NCI-H526 treated with DMSO at 0.1 percent for 48 hours (cell line): ENCODE measurements at regions not wholly inside any gene's neighbourhood (a gene's known extent, or its start where the extent isn't known, plus 50 kb on each side); places are given as distances from the start of the nearest gene placed in this dataset.
"Not testable (repeated sequence)": the region's sequence is repeated elsewhere in the genome, so short reads cannot be mapped to it uniquely, and the experiment has no call there.

Experiments used
- DNase-seq: peaks from one replicate; lab custom pipeline; 2025; lab: John Stamatoyannopoulos, UW

DNA sequence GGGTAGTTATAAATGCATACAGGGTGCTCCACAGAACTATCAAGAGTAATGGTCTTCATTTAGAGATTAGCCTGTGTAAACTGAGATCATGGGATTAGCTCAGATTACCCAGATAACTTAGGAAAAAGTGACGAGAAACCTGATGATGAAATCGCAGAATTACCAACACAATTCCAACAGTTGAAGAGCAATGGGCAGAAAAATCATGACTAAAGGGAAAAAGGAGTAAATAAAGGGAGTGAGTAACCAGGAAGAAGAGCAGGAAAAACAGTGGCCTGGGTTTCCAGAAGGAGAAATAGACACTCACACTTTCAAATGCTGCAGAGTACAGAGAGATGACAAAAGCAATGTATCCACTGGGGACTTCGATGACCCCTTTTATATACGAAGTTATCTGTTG, 817.3 kb downstream of the TRIML1 start:
- no peak for DNase-seq

DNA sequence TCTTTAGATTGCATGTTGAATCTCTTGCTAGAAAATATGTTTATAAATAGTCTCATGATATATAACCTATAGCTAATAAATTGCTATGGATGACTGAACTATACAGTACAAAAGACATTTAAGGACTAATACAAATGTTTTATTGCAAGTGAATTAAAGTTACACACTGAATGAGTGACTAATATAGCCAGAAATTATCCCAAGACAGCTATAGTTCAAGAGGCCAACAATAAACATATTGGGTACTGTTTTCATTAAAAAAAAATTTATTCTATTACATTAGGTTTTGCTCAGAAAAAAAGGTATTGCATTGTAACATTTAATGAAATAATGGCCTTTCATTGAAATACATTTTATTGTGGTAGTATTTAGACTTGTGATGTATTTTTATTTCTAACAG, 819.1 kb downstream of the TRIML1 start:
- no peak for DNase-seq

DNA sequence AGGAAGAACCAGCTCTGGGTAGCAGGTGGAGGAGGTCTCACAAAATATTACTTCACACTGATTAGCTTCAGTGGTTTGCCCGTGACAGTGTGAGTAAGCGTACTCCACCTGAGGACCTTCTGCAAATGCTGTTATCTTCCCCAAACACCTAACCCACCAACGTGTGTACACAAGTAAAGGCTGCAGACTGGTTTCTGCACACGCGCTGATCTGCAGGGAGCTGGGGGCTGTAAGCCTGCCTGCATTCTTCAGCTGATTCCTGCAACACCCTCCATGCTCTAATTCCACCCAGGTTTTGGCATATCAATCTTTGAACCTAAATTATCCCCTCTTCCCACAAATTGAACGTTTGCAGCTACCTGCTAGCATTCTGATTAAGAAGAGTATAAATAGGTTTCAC, 820.2 kb downstream of the TRIML1 start:
- DNase-seq, result no peak

DNA sequence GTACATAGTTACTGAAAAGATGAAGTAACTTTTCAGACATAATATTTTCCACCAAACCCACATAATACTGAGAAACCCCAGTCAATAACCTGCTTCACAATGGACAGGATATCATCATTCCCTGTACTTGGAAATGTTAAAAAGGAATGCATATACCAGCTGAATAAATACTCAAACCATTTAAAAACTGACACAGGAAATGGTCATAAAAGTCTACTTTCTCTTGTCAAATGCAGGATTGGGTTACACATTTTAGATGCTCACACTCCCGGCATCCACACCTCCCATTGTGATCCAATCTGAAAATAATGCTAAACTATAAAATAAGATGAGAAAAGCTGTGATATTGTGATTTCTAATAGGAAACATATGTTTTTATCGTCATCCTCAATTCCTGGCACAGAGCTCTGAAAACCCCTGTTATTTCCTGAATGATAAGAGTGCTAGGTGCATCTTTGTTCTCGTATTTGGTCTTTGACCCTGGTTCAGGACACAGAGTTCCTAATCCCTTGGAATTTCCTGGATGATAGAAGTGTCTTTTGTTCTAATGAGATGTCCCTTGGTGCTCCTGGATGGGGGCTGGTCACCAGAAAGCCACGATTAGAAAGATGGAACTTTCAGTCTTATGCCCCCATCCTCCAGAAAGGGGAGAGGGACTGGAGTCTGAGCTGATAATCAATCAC, 821.3 kb downstream of the TRIML1 start:
- DNase-seq, result no peak

DNA sequence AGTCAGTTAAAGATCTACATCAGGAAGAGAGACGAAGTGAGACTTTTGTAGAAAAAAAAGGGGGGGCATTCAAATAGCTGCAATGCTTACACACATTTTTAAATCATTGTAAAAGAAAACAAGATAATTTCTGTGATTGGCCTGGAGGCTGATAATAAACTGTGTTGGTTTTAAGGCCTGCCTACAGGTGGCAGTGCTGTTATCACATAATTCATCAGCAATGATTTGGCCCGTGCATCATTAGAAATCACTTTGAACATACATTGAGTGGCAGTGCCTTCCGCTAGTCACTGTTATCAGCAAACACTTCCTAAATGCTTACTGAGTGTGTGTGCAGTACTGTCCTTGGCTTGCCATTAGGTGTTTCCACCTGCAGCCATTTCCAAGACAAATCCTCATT, 831.9 kb downstream of the TRIML1 start:
- DNase-seq, result no peak

DNA sequence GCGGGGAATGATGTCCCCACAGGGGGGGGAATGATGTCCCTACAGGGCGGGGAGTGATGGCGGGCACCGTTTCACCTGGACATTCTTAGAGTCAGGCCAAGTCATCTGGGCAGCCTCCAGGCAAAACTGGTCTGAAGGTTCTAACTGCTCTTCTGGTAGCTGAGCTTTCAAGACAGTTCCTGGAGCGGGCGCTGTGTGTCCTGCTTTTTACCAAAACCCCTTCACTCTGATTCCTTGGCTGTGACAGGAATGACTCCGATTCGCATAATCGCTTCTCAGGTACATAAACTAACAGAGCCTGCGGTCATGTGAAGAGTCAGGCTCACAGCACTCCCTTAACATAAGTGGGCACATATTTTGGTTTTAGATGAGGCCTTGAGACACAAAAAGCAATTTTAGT, 836.0 kb downstream of the TRIML1 start:
- no peak for DNase-seq

DNA sequence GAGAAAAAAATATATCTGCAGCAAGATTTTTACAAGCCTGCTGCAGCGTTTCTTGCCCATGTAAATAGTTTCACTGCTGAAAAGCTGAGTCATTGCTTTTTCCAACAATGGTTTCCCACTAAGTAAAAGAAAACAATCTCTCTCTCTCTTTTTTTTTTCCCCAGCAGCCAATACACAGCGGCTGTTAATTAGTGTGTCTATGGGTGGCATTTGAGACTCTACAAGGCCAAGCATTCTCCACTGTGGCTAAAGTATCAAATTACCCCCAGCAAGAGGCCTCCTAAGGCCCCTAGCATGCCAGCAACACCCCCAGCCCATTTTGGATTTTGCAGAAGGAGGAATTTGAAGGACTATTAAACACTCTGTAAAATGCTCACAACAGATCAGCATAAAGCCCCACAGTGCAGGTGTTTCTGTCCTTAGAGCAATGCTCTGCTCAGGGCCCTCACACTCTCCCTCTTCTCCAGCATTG, 837.4 kb downstream of the TRIML1 start:
- DNase-seq, result peak; percentile 8

DNA sequence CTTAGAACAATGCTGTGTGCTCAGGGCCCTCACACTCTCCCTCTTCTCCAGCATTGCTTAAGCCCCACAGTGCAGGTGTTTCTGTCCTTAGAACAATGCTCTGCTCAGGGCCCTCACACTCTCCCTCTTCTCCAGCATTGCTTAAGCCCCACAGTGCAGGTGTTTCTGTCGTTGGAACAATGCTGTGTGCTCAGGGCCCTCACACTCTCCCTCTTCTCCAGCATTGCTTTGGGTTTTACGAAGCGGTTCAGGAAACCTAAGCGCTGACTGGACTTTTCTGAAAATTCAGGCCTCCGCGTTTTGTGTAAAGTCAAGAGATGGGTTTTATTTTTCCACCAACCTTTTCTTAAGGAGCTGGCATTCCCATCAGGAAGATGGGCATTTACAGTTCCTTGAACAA, 838.0 kb downstream of the TRIML1 start:
- not testable (repeated sequence) for DNase-seq

DNA sequence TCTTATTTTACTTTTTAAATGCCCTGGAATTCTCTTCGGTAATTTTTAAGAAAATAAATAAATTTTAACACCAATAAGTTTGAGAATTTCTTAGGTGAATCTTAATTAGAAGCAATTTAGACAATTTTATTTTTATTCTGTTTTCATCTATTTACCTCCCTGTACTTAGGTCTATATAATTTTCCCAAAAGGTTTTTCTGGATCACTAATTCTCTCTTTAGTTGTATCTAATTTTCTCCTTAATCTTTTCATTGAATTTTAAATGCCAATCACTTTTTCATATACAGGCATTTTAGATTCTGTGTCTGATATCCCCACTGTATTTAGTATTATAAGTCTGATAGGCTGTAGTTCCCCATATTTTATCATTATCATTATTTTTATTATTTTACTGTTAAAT, 845.3 kb downstream of the TRIML1 start:
- no peak for DNase-seq

DNA sequence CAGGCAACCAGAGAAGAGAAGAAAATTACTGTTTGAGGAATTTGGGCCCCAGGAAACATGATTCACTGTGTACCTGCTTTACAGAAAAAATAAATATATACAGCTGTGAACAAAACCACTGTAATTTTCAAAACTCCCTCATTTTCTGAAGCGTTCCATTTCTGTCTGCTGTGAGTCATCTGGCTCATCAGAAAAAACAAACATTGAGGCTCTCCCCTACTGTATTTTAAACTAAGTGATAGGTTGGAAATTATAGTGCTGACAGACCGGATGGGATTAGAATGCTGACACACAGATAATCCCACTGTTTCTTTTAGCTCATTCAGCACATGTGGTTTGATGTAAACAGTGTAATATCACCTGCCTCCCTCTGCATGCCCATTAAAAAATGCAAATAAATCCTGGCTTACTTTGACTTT, 847.0 kb downstream of the TRIML1 start:
- DNase-seq, result peak; percentile 36

DNA sequence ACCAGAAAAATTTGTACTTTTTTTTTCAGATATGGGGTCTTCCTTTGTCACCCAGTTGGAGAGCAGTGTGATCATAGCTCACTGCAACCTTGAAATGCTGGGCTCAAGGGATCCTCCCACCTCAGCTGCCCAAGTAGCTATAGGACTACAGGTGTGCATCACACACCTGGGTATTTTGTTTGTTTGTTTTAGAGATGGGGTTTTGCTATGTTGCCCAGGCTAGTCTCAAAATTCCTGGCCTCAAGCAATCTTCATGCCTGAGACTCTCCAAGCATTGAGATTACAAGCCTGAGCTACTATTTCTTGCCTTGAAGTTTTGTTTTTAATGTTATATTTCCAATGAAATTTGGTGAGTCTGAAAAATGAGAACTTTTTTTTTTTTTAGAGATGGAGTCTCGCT, 847.8 kb downstream of the TRIML1 start:
- no peak for DNase-seq

DNA sequence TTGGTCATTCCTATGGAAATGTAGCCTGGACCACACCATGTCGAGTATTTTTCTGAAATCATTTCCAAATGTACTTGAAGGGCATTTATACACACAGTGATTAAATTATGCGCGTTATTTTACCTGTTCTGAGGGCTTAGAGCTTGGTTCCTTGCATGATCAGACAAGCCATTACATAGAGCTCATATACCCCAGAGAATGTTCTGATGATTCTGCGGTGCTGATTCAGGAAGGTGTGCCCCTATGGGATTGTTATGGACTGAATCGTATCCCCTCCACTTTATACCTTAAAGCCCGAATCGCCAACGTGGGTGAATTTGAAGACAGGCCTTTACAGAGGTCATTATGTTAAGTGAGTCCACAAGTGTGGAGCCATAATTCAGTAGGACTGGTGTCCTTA, 848.9 kb downstream of the TRIML1 start:
- DNase-seq, result no peak

DNA sequence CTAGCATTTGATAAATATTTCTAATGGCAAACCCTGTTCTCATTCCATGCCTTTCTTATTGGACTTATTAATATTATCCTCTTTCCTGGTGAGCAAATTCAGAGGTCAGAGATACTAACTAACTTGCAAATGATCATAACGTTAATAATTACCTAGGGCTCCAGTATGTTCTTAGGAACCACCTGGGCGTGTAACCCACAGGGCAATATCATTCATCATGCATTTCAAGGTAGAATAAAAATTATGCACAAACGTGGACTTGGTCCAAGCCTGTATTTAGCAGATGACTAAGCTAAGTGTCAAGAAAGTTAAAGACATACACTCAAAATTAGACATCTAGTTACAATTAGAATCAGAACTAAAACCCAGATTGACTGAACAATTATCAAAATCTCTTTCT, 850.1 kb downstream of the TRIML1 start:
- DNase-seq, result peak; percentile 5

DNA sequence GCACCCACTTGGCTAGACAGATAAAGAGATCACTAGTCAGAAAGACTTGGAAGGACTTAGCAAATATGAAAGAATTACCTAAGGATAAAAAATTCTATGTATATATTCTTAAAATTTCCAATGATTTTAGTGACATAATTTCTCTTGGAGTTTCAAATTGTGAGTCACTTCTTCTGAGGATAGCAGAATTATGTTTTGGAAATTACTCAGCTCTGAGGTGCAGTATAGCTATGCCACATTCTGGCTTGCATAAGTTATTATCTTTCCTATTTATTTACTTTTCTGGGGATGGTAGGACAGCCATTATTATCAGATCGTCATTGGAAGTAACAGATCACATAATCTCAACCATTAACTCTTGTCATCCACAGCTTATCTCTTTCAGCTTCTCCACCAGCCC, 853.5 kb downstream of the TRIML1 start:
- no peak for DNase-seq

DNA sequence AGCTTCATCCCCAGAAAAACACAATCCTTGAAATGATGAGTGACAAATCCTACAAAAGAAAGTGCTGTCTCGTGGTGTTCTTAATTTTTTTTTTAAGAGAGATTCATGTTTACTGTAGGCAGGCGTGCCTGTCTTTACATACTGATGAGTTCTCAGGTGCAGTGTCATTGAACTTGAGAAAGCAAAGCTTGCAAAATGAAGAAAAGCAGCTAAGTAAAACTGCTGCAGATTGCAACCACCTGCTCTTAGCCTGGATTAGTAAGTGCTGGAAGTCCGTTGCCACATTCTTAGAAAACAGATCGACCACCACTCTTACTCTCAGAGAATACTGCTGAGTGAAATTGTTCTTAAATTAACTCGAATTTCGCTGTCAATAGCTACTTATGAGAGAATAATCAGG, 854.6 kb downstream of the TRIML1 start:
- no peak for DNase-seq

DNA sequence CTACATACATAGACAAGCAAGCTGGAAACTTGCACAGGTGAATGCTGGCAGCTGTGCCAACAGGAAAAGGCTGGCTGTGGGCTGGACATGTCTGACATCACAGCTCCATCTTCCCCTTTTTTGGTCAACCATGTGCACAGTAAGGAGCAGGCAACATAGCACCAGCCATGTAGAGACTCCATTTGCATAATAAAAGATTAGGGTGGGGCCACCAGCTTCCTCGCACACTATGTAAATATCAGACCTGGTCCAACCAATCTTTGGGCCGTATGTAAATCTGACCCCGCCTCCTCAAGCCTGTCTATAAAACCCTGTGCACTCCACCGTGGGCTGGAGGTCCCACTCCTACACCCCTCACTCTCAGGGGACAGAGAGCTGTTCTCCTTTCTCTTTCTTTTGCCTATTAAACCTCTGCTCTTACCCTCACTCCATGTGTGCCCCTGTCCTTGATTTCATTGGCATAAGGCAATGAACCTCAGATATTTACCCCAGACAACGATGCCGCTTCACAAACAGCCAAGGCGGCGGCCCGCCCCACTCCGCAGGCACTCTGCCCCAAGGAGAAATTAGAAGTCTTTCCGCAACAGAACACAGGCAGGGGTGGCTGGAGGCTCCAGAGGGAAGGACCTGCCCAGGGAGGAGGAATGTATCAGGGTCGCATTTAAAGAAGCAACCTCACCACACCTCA, 862.2 kb downstream of the TRIML1 start:
- DNase-seq, result no peak

DNA sequence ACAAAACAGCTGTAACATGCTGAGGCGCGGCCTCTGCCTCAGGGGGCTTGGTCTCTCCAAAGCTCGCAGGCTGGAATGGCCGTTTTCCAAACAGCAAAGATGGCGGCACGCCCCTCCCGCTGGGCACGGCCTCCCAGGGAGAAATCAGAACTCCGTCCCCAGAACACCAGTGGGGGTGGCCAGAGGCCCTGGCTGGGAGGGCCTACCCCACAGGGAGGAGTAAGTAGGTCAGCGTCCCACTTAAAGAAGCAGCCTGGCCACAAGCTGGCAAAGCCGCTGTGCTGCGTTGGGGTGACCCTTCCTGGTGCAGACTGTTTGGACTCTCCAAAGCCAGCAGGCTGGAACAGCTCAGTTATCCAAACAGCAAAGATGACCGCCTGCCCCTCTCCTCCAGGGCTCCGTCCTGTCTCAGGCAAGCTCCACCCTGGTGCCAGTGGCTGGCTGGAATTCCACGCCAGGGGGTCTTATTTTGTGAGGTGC, 862.8 kb downstream of the TRIML1 start:
- no peak for DNase-seq

DNA sequence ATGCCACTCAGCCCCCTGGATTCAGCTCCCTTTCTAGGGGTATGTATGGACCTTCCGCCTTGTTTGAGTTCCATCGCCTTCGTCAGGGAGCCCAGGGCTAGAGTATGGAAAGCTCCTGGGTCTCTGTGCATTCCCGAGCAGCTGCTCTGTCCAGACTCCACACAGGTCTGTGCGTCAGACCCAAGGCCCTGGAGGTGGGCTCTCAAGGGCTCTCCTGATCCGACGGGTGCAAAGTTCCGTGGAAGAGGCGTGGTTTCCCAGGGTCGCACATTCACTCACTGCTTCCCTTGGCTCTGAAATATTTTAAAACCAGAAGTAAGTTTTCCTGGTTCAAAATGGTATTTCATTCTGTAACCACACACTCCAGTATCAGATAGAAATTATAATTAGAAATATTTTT, 863.2 kb downstream of the TRIML1 start:
- no peak for DNase-seq

DNA sequence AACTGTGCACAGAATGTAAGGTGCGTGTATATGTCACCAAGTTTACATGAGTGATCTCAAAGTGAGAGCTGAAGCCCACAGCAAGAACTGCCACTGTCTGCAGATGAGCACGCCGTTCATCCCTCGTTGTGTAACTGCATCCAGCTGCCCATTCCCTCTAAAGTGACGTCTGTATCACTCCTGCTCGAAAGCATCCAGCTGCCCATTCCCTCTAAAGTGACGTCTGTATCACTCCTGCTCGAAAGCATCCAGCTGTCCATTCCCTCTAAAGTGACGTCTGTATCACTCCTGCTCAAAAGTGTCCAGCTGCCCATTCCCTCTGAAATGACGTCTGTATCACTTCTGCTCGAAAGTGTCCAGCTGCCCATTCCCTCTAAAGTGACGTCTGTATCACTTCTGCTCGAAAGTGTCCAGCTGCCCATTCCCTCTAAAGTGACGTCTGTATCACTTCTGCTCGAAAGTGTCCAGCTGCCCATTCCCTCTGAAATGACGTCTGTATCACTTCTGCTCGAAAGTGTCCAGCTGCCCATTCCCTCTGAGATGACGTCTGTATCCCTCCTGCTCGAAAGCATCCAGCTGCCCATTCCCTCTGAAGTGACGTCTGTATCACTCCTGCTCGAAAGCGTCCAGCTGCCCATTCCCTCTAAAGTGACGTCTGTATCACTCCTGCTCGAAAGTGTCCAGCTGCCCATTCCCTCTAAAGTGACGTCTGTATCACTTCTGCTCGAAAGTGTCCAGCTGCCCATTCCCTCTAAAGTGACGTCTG, 871.4 kb downstream of the TRIML1 start:
- DNase-seq, result not testable (repeated sequence)

DNA sequence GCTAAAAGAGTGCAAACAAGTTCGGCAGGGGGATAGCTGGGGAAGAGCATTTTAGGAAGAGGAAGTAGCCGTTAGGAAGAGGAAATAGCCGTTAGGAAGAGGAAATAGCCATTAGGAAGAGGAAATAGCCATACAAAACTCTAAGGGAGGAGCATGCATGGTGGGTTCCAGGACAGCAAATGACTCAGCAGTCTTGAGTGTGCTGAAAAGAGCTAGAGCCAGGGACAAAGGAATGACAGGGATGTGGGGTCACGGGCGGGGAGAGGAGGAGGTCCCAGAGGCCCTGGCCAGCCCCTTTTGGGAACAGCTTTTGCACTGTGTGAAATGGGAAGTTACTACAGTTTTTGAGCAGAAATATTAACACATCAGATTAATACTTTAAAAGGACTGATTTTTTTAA, 882.6 kb downstream of the TRIML1 start:
- DNase-seq, result no peak

DNA sequence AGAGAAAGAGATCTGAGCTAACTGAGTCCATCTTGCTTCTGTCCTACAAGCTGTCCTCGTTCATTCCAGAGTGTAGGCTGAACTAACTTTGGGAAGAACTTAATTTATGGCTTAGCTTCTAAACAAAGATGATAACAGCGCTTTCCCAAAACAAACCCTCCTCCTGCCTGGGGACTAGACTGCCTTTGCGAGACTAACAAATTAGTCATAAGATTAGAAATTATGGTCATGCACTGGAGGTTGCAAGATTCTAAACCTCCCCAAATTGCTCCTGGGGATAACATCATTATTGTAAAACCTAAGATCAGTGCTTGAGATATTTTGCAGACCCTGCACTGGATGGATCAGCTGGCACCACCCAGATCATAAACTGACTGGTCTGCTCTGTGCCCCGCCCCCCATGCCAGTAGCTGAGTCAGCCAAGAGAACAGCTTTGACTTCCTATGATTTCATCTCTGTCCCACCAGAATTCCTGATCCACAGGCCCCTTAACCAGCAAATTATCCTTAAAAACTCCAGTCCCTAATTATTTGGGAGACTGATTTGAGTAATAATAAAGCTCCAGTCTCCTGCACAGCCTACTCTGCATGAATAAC, 883.3 kb downstream of the TRIML1 start:
- DNase-seq, result no peak

DNA sequence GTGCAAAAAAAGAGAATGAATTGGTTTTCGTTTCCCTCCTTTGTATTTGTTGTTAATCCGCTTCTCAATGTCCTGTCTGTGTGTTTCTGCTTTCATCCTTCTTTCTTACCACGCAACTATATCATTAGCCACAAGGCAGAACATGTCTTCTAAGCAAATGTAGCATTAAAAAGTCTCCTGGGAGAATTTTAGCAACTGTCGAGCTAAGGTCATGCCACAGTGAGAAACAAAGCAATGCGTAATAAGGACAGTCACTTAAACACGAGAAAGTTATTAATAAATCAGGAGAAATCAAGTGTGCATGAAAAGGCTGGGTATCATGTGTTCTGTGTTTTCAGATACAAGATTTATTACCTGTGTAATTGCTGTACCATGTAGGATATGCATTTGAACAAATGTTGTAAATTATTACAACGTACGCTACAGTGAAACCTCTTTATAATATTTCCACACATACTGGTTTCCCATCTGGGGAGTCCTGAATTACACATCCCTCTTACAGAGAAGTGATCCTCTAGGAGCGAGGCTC, 890.8 kb downstream of the TRIML1 start:
- DNase-seq, result no peak
